Memory B cell (primary cell): ENCODE measurements at regions not wholly inside any gene's neighbourhood (a gene's known extent, or its start where the extent isn't known, plus 50 kb on each side); places are given as distances from the start of the nearest gene placed in this dataset.
A peak's percentile ranks its signal among the peaks of the same experiment; 100 is the strongest.
"Not testable (repeated sequence)": the region's sequence is repeated elsewhere in the genome, so short reads cannot be mapped to it uniquely, and the experiment has no call there.

Experiments used
- ATAC-seq: fragments of 150-1000 bp; cut with Tn5 transposase; 2 replicates; pipeline ENCODE4 v1.10.0; 2021; ENCODE audit warnings: low read depth, mild to moderate bottlenecking, moderate library complexity
- DNase-seq, 2 donors: peaks; one replicate each; pipeline ENCODE4 v3.0.0; 2022; ENCODE audit warnings: low spot score in 2 of 2
- H3K27ac Mint-ChIP-seq: one replicate; pipeline ENCODE4 v1.8.0; 2022; ENCODE audit warnings: mild to moderate bottlenecking, moderate library complexity, mixed read lengths
- H3K27me3 Mint-ChIP-seq: one replicate; pipeline ENCODE4 v1.8.0; 2022; ENCODE audit warnings: mixed read lengths
- H3K36me3 Mint-ChIP-seq: one replicate; pipeline ENCODE4 v1.8.0; 2022; ENCODE audit warnings: mild to moderate bottlenecking, mixed read lengths
- H3K4me1 Mint-ChIP-seq: one replicate; pipeline ENCODE4 v1.8.0; 2022; ENCODE audit warnings: mixed read lengths
- H3K4me3 Mint-ChIP-seq: one replicate; pipeline ENCODE4 v1.8.0; 2022; ENCODE audit warnings: mild to moderate bottlenecking, moderate library complexity, mixed read lengths
- H3K9me3 Mint-ChIP-seq: one replicate; pipeline ENCODE4 v1.8.0; 2022; ENCODE audit warnings: mixed read lengths

GRCh38 chr2:142742371-142743214 lies 134.9 kb upstream of the KYNU start:
- Mint-ChIP-seq H3K27me3 (no peaks in the 10 kb centered on the region), H3K9me3 (no peaks in the 10 kb centered on the region), H3K4me3 (no peak overlapping the region), H3K27ac (no peak overlapping the region), H3K36me3 (no peaks in the 10 kb centered on the region), H3K4me1 (no peaks in the 10 kb centered on the region)
- ATAC-seq (no peak), DNase-seq (no peak)

- no peaks in the 10 kb centered on the region for H3K36me3 Mint-ChIP-seq
- DNase-seq (no peak), ATAC-seq (no peak)
- no peaks in the 10 kb centered on the region for H3K27me3 Mint-ChIP-seq
- no peaks in the 10 kb centered on the region for H3K9me3 Mint-ChIP-seq
- H3K4me3 Mint-ChIP-seq: no peak overlapping the region
- no peak overlapping the region for H3K27ac Mint-ChIP-seq
- no peaks in the 10 kb centered on the region for H3K4me1 Mint-ChIP-seq
These were observed 135.6 kb upstream of the KYNU start for GRCh38 chr2:142741764-142742269.

GRCh38 chr2:142734770-142735169 lies 142.7 kb upstream of the KYNU start:
- Mint-ChIP-seq H3K4me1 (no peaks in the 10 kb centered on the region), H3K27ac (no peak overlapping the region), H3K9me3 (peaks cover 2% of the 10 kb centered on the region), H3K36me3 (no peaks in the 10 kb centered on the region), H3K27me3 (no peaks in the 10 kb centered on the region), H3K4me3 (no peak overlapping the region)
- ATAC-seq (no peak), DNase-seq (no peak)

DNA sequence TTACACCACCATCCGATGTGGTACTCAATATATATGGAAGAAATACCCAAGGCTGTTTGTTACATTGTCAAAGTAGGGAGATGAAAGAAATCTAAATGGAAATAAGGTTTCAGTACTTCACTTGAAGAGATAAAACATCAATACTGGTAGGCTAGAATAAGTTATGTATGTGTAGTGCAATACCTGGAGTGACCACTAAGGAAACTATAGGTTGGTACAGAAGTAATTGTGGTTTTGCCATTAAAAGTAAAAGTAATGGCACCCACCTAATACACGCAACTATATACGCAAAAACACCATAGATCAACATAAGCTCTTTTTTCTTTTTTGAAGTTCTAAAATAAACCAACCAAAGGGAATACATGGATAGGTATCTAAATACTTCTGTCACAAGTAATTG lies 143.2 kb upstream of the KYNU start:
- no peak overlapping the region for H3K4me3 Mint-ChIP-seq
- no peak for DNase-seq
- H3K36me3 Mint-ChIP-seq: peaks cover 2% of the 10 kb centered on the region
- no peak for ATAC-seq
- no peaks in the 10 kb centered on the region for H3K4me1 Mint-ChIP-seq
- H3K27ac Mint-ChIP-seq: no peak overlapping the region
- peaks cover 3% of the 10 kb centered on the region for H3K9me3 Mint-ChIP-seq
- peaks cover 1% of the 10 kb centered on the region for H3K27me3 Mint-ChIP-seq

DNA sequence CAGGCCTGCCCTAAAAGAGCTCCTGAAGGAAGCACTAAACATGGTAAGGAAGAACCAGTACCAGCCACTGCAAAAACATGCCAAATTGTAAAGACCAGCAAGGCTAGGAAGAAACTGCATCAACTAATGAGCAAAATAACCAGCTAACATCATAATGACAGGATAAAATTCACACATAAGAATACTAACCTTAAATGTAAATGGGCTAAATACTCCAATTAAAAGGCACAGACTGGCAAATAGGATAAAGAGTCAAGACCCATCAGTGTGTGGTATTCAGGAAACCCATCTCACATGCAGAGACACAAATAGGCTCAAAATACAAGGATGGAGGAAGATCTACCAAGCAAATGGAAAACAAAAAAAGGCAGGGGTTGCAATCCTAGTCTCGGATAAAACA lies 147.7 kb upstream of the KYNU start:
- DNase-seq, H3K9me3 Mint-ChIP-seq, ATAC-seq, H3K4me3 Mint-ChIP-seq, H3K27ac Mint-ChIP-seq, H3K4me1 Mint-ChIP-seq, H3K27me3 Mint-ChIP-seq, H3K36me3 Mint-ChIP-seq: not testable (repeated sequence)

- not testable (repeated sequence) for ATAC-seq, H3K4me1 Mint-ChIP-seq, H3K36me3 Mint-ChIP-seq, DNase-seq, H3K9me3 Mint-ChIP-seq, H3K27ac Mint-ChIP-seq, H3K27me3 Mint-ChIP-seq, H3K4me3 Mint-ChIP-seq
These were observed 149.5 kb upstream of the KYNU start for GRCh38 chr2:142727821-142728478.

- no peak for ATAC-seq
- Mint-ChIP-seq H3K36me3 (peaks cover 4% of the 10 kb centered on the region), H3K4me3 (no peak overlapping the region), H3K27me3 (peaks cover 3% of the 10 kb centered on the region), H3K27ac (no peak overlapping the region), H3K4me1 (peaks cover 7% of the 10 kb centered on the region), H3K9me3 (peaks cover 5% of the 10 kb centered on the region)
- DNase-seq: no peak
These were observed 152.1 kb upstream of the KYNU start for GRCh38 chr2:142725386-142725785.

- Mint-ChIP-seq H3K36me3 (peaks cover 4% of the 10 kb centered on the region), H3K9me3 (peaks cover 3% of the 10 kb centered on the region)
- ATAC-seq: peak; percentile 41
These were observed 152.6 kb upstream of the KYNU start for GRCh38 chr2:142724713-142725349.

GRCh38 chr2:142724186-142724585 lies 153.3 kb upstream of the KYNU start:
- Mint-ChIP-seq H3K4me1 (peaks cover 7% of the 10 kb centered on the region), H3K9me3 (peaks cover 2% of the 10 kb centered on the region), H3K4me3 (no peak overlapping the region), H3K27me3 (peaks cover 2% of the 10 kb centered on the region), H3K27ac (no peak overlapping the region), H3K36me3 (peaks cover 2% of the 10 kb centered on the region)
- ATAC-seq (peak; percentile 62), DNase-seq (no peak)

More at GRCh38 chr2:142724713-142725349, 152.6 kb upstream of the KYNU start:
- no peak overlapping the region for H3K4me3 Mint-ChIP-seq
- no peak overlapping the region for H3K27ac Mint-ChIP-seq
- peaks cover 3% of the 10 kb centered on the region for H3K27me3 Mint-ChIP-seq
- H3K4me1 Mint-ChIP-seq: peaks cover 7% of the 10 kb centered on the region
- DNase-seq: no peak

DNA sequence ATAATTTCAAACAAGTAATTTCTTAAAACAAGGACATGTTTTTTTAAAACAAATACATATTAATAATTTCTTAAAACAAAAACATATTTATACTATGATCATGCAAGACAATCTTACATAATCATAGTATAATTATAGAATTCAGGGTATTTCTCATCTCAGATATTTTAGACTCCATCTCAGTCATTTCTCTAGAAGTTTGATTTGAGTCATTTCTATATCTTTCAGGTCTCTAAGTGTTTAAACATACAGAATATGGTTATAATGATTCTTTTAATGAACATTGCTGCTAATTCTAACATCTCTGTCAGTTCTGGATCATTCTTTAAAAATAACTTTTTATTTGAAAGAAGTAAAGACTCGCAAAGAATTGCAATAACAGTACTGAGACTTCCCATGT lies 154.2 kb upstream of the KYNU start:
- Mint-ChIP-seq H3K36me3 (peaks cover 2% of the 10 kb centered on the region), H3K4me1 (peaks cover 7% of the 10 kb centered on the region), H3K27me3 (peaks cover 2% of the 10 kb centered on the region), H3K9me3 (no peaks in the 10 kb centered on the region), H3K4me3 (no peak overlapping the region), H3K27ac (no peak overlapping the region)
- ATAC-seq: no peak
- DNase-seq: no peak

DNA sequence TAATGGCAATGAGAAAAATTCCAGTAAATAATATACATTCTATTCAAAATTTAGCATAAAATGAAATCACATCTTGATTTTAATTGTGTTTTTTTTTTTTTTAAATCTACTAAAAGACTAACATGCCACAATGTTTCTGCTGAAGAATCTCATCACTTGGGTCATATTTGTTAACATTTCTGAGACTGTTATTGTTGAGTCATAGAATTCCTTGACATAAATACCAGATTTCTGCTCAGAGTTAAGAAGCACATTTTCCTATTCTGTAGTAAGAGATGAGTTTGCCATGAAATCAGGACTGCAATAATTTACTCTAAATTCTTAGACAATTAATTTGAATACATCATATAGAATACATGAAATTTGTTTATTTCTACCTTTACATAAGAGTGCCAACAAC lies 154.9 kb upstream of the KYNU start:
- H3K27me3 Mint-ChIP-seq: no peaks in the 10 kb centered on the region
- ATAC-seq (no peak), DNase-seq (no peak)
- H3K9me3 Mint-ChIP-seq: no peaks in the 10 kb centered on the region
- H3K4me1 Mint-ChIP-seq: peaks cover 7% of the 10 kb centered on the region
- no peak overlapping the region for H3K4me3 Mint-ChIP-seq
- H3K36me3 Mint-ChIP-seq: no peaks in the 10 kb centered on the region
- no peak overlapping the region for H3K27ac Mint-ChIP-seq

- Mint-ChIP-seq H3K4me3 (no peak overlapping the region), H3K27ac (no peak overlapping the region), H3K9me3 (no peaks in the 10 kb centered on the region), H3K4me1 (peaks cover 7% of the 10 kb centered on the region), H3K27me3 (no peaks in the 10 kb centered on the region), H3K36me3 (no peaks in the 10 kb centered on the region)
- no peak for ATAC-seq
- no peak for DNase-seq
These were observed 155.4 kb upstream of the KYNU start for GRCh38 chr2:142722086-142722485.

- Mint-ChIP-seq H3K27me3 (no peaks in the 10 kb centered on the region), H3K27ac (no peak overlapping the region), H3K4me1 (peaks cover 7% of the 10 kb centered on the region), H3K4me3 (no peak overlapping the region), H3K9me3 (no peaks in the 10 kb centered on the region), H3K36me3 (no peaks in the 10 kb centered on the region)
- ATAC-seq (no peak), DNase-seq (no peak)
These were observed 156.4 kb upstream of the KYNU start for GRCh38 chr2:142721015-142721414.

GRCh38 chr2:142718576-142719155 lies 158.8 kb upstream of the KYNU start:
- ATAC-seq (no peak), DNase-seq (no peak)
- no peaks in the 10 kb centered on the region for H3K9me3 Mint-ChIP-seq
- H3K27ac Mint-ChIP-seq: no peak overlapping the region
- no peaks in the 10 kb centered on the region for H3K27me3 Mint-ChIP-seq
- H3K36me3 Mint-ChIP-seq: no peaks in the 10 kb centered on the region
- H3K4me1 Mint-ChIP-seq: peaks cover 2% of the 10 kb centered on the region
- no peak overlapping the region for H3K4me3 Mint-ChIP-seq
